Stomach (tissue), 8 donors: ENCODE measurements at regions not wholly inside any gene's neighbourhood (a gene's known extent, or its start where the extent isn't known, plus 50 kb on each side); places are given as distances from the start of the nearest gene placed in this dataset.

Experiments
- DNase-seq, 2 donors: peaks; one replicate each; pipeline versions ENCODE4 v3.0.0 to v3.0.0-alpha.2; 2013 to 2019
- H3K27ac ChIP-seq, 5 donors: fragments of 200-600 bp in 4 of 5; sonication (generic) in 4 of 5; one replicate each; pipeline ENCODE4 v1.5.1; 2013 to 2019; ENCODE audit warnings: mild to moderate bottlenecking in 1 of 5, moderate library complexity in 1 of 5
- H3K27me3 ChIP-seq, 3 donors: fragments of 200-600 bp; sonication (generic); one replicate each; pipeline ENCODE4 v1.5.1; 2017 to 2019; ENCODE audit warnings: mixed run types in 1 of 3
- H3K36me3 ChIP-seq, 4 donors: fragments of 200-600 bp; sonication (generic); 1 replicate in 3 of 4; 2 replicates in 1 of 4; pipeline ENCODE4 v1.5.1; 2016 to 2019
- H3K4me1 ChIP-seq, 4 donors: fragments of 200-600 bp; sonication (generic); one replicate each; pipeline ENCODE4 v1.5.1; 2016 to 2019
- H3K4me3 ChIP-seq, 4 donors: fragments of 200-600 bp; sonication (generic) in 3 of 4; one replicate each; pipeline ENCODE4 v1.5.1; 2016 to 2019; ENCODE audit warnings: mild to moderate bottlenecking in 1 of 4
- H3K9me3 ChIP-seq, 4 donors: fragments of 200-600 bp; sonication (generic); one replicate each; pipeline ENCODE4 v1.5.1; 2016 to 2019
- CTCF ChIP-seq, 7 experiments: fragments of 450-650 bp in 4 of 7; fragments of 200-600 bp in 3 of 7; sonication (generic) in 3 of 7; IDR thresholded peaks; one replicate each; pipeline ENCODE4 v1.5.1; 2016 to 2019; ENCODE audit warnings: antibody characterized with exemption in 7 of 7, control low read depth in 2 of 7, mild to moderate bottlenecking in 1 of 7
- EP300 ChIP-seq: sonication (generic); formaldehyde crosslinking; IDR thresholded peaks from one replicate; pipeline ENCODE4 v1.6.1; 2017; ENCODE audit warnings: antibody characterized with exemption
- POLR2A ChIP-seq, 4 donors: fragments of 450-650 bp; IDR thresholded peaks; one replicate each; pipeline ENCODE4 v1.6.1; 2016; ENCODE audit warnings: antibody characterized with exemption in 4 of 4, control low read depth in 2 of 4, mild to moderate bottlenecking in 1 of 4, moderate library complexity in 1 of 4
- POLR2AphosphoS5 ChIP-seq, 3 donors: sonication (generic); formaldehyde crosslinking; IDR thresholded peaks; one replicate each; pipeline ENCODE4 v1.6.1; 2016; ENCODE audit warnings: antibody characterized with exemption in 3 of 3
- WGBS, 5 donors: extraction: QIAGEN DNeasy Blood & Tissue Kit in 3 of 5; methylation state at CpG; one replicate each; pipeline versions ENCODE4 v1.1.5 to v1.1.7; 2013 to 2018; 5-methylcytosine and 5-hydroxymethylcytosine counted together
- intact Hi-C: fragments of 100-400 bp; cut with DNase I; formaldehyde crosslinking; loops from one replicate; pipeline ENCODE4 v1.15.1; 2023; ENCODE audit warnings: low total_unique reads
- donor health status: healthy with polysubstance abuse.
- donor health status: Bipolar disorder and iron deficiency.
- donor health status: healthy.

GRCh38 chr2:163348857-163349380 lies 386.9 kb downstream of the FIGN start:
- TF ChIP-seq POLR2AphosphoS5 (IDR thresholded peaks at IDR 0.05) (no peak), CTCF (IDR thresholded peaks at IDR 0.05) (no peak)
- WGBS, 5 donors, result 62 to 66% (median 63%) methylated on average over 8 of the region's 8 CpGs
- peaks cover 6 to 19% (median 13%) of the 10 kb centered on the region in 4 donors for H3K4me1 ChIP-seq
- H3K27ac ChIP-seq, result peak overlapping the region in 4 of 5 donors; percentile 65 to 80 (median 72)
- peak in 1 of 2 donors; percentile 64 for DNase-seq
- H3K9me3 ChIP-seq, result no peaks in the 10 kb centered on the region
- no peaks in the 10 kb centered on the region for H3K36me3 ChIP-seq
- H3K27me3 ChIP-seq, result no peaks in the 10 kb centered on the region
- intact Hi-C loops, result no loop called here
- peak overlapping the region; percentile 42 to 48 (median 44) for H3K4me3 ChIP-seq

- H3K36me3 ChIP-seq, result no peaks in the 10 kb centered on the region
- peak overlapping the region; percentile 13 to 80 (median 68) for H3K27ac ChIP-seq
- no peaks in the 10 kb centered on the region for H3K27me3 ChIP-seq
- TF ChIP-seq POLR2A (IDR thresholded peaks at IDR 0.05) (no peak), POLR2AphosphoS5 (IDR thresholded peaks at IDR 0.05) (peak; percentile 31 to 66 (median 44))
- peaks cover 6 to 19% (median 13%) of the 10 kb centered on the region in 4 donors for H3K4me1 ChIP-seq
- H3K4me3 ChIP-seq, result peak overlapping the region; percentile 42 to 48 (median 44)
- DNase-seq, result peak; percentile 65 to 83
- H3K9me3 ChIP-seq, result no peaks in the 10 kb centered on the region
- WGBS, 5 donors, result 13 to 19% (median 15%) methylated on average over 35 to 46 of the region's 46 CpGs
- intact Hi-C loops, result no loop called here
These were observed 387.6 kb downstream of the FIGN start for GRCh38 chr2:163347982-163348856.

GRCh38 chr2:163345795-163346573 lies 389.8 kb downstream of the FIGN start:
- H3K4me3 ChIP-seq, result no peak overlapping the region
- H3K4me1 ChIP-seq, result peaks cover 6 to 19% (median 13%) of the 10 kb centered on the region in 4 donors
- no peaks in the 10 kb centered on the region for H3K9me3 ChIP-seq
- TF ChIP-seq POLR2AphosphoS5 (IDR thresholded peaks at IDR 0.05) (no peak), CTCF (IDR thresholded peaks at IDR 0.05) (peak in 5 of 7 experiments; percentile 26 to 77 (median 73)), POLR2A (IDR thresholded peaks at IDR 0.05) (no peak), EP300 (no peak)
- intact Hi-C loops, result no loop called here
- 7 to 10% (median 9%) methylated on average over 6 of the region's 6 CpGs for WGBS, 5 donors
- DNase-seq, result peak in 1 of 2 donors; percentile 65
- H3K27ac ChIP-seq, result no peak overlapping the region
- H3K36me3 ChIP-seq, result no peaks in the 10 kb centered on the region
- no peaks in the 10 kb centered on the region for H3K27me3 ChIP-seq

GRCh38 chr2:163343316-163343715 lies 392.5 kb downstream of the FIGN start:
- WGBS, 5 donors, result 81 to 91% (median 89%) methylated on average over 7 of the region's 7 CpGs
- no peak for TF ChIP-seq CTCF (IDR thresholded peaks at IDR 0.05)
- no peak for TF ChIP-seq EP300
- TF ChIP-seq POLR2A (IDR thresholded peaks at IDR 0.05), result no peak
- TF ChIP-seq POLR2AphosphoS5 (IDR thresholded peaks at IDR 0.05), result no peak
- no peak for DNase-seq
- H3K27me3 ChIP-seq, result no peaks in the 10 kb centered on the region
- H3K4me1 ChIP-seq, result peaks cover 5 to 8% (median 6%) of the 10 kb centered on the region in 4 donors
- no peaks in the 10 kb centered on the region for H3K9me3 ChIP-seq
- H3K27ac ChIP-seq, result no peak overlapping the region
- intact Hi-C loops, result no loop called here
- no peak overlapping the region for H3K4me3 ChIP-seq
- no peaks in the 10 kb centered on the region for H3K36me3 ChIP-seq
